Breast epithelium (tissue), 3 donors: ENCODE measurements at regions not wholly inside any gene's neighbourhood (a gene's known extent, or its start where the extent isn't known, plus 50 kb on each side); places are given as distances from the start of the nearest gene placed in this dataset.

Experiments used
- POLR2A ChIP-seq: fragments of 450-650 bp; IDR thresholded peaks from one replicate; pipeline ENCODE4 v1.6.1; 2016; ENCODE audit warnings: antibody characterized with exemption, mild to moderate bottlenecking, moderate library complexity
- POLR2AphosphoS5 ChIP-seq, 3 donors: sonication (generic); formaldehyde crosslinking; IDR thresholded peaks; one replicate each; pipeline ENCODE4 v1.6.1; 2017; ENCODE audit warnings: antibody characterized with exemption in 3 of 3
- TF ChIP-seq, protein P1 (sequence below), 3 donors: fragments of 450-650 bp; IDR thresholded peaks; one replicate each; pipeline ENCODE4 v1.5.1; 2016 to 2017; ENCODE audit warnings: antibody characterized with exemption in 3 of 3, mild to moderate bottlenecking in 3 of 3, moderate library complexity in 3 of 3

DNA sequence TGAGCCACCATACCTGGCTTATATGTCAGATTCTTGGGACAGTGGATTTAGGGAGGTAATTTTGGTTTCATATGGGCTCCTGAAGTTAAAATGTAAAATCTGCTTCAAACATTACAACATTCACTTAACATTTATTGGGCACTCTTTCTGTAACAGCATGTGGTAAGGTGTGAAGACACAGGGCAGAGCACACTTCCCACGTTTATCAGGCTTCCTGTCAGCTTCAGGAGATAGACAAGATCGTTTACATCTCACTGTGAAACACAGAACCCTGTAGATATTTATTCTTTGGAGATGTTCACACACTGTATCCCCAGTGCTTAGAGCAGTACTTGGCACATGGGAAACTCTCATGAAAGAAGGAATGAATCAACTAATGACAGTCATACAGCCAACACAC, 426.0 kb upstream of the RARB start:
- TF ChIP-seq, protein P1, sequence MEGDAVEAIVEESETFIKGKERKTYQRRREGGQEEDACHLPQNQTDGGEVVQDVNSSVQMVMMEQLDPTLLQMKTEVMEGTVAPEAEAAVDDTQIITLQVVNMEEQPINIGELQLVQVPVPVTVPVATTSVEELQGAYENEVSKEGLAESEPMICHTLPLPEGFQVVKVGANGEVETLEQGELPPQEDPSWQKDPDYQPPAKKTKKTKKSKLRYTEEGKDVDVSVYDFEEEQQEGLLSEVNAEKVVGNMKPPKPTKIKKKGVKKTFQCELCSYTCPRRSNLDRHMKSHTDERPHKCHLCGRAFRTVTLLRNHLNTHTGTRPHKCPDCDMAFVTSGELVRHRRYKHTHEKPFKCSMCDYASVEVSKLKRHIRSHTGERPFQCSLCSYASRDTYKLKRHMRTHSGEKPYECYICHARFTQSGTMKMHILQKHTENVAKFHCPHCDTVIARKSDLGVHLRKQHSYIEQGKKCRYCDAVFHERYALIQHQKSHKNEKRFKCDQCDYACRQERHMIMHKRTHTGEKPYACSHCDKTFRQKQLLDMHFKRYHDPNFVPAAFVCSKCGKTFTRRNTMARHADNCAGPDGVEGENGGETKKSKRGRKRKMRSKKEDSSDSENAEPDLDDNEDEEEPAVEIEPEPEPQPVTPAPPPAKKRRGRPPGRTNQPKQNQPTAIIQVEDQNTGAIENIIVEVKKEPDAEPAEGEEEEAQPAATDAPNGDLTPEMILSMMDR (IDR thresholded peaks at IDR 0.05), result no peak
- TF ChIP-seq POLR2A (no peak), POLR2AphosphoS5 (IDR thresholded peaks at IDR 0.05) (no peak)
